SK-N-SH (cell line): ENCODE measurements at regions not wholly inside any gene's neighbourhood (a gene's known extent, or its start where the extent isn't known, plus 50 kb on each side); places are given as distances from the start of the nearest gene placed in this dataset.

Experiments
- CTCF ChIA-PET: fragments of 300-600, 350-600 bp; formaldehyde crosslinking; extraction: SDS; loops from one replicate; lab custom pipeline; 2021; lab: Yijun Ruan, JAX
- POLR2A ChIA-PET: fragments of 350-600 bp; sonication (Branson Sonifier 250); formaldehyde crosslinking; extraction: SDS; loops from one replicate; lab custom pipeline; 2020; ENCODE audit warnings: antibody characterized with exemption, inconsistent platforms; lab: Yijun Ruan, JAX
- DNase-seq: peaks from one replicate; pipeline ENCODE4 v3.0.0; 2012
- H2AFZ ChIP-seq: fragments of 200-600 bp; sonication (generic); 2 replicates; pipeline ENCODE4 v1.8.1; 2016; ENCODE audit warnings: antibody characterized with exemption, mild to moderate bottlenecking, low read depth
- H3F3A ChIP-seq: fragments of 200-600 bp; sonication (generic); replicated peaks from 2 replicates; pipeline ENCODE3; 2016; ENCODE audit warnings: antibody characterized with exemption, mild to moderate bottlenecking; ENCODE audit not compliant: insufficient read depth
- H3K27ac ChIP-seq, 2 experiments: fragments of 200-500 bp in 1 of 2; fragments of 200-600 bp in 1 of 2; sonication (Bioruptor generic) in 1 of 2; sonication (generic), shearing (Covaris generic) in 1 of 2; 2 replicates each; pipeline versions ENCODE4 v1.5.1 to v1.6.1; 2014 to 2016; ENCODE audit warnings: low read depth in 2 of 2, inconsistent platforms in 1 of 2, low read length in 1 of 2, mild to moderate bottlenecking in 1 of 2, mixed read lengths in 1 of 2
- H3K27me3 ChIP-seq: fragments of 200-600 bp; sonication (generic), shearing (Covaris generic); 2 replicates; pipeline ENCODE4 v1.6.1; 2016; ENCODE audit warnings: mixed run types; ENCODE audit not compliant: insufficient read depth
- H3K36me3 ChIP-seq, 2 experiments: fragments of 200-500 bp in 1 of 2; fragments of 200-600 bp in 1 of 2; sonication (Bioruptor generic) in 1 of 2; sonication (generic) in 1 of 2; replicated peaks in 1 of 2; 2 replicates each; pipeline versions ENCODE3 to v1.5.1; 2014 to 2016; ENCODE audit warnings: low read length in 1 of 2, mild to moderate bottlenecking in 1 of 2; ENCODE audit not compliant: insufficient read depth in 2 of 2, control insufficient read depth in 1 of 2
- H3K4me1 ChIP-seq, 2 experiments: fragments of 200-500 bp in 1 of 2; fragments of 200-600 bp in 1 of 2; sonication (Bioruptor generic) in 1 of 2; sonication (generic), shearing (Covaris generic) in 1 of 2; 2 replicates each; pipeline versions ENCODE4 v1.5.1 to v1.6.1; 2014 to 2016; ENCODE audit warnings: low read depth in 1 of 2, low read length in 1 of 2, mixed run types in 1 of 2; ENCODE audit not compliant: insufficient read depth in 2 of 2, control insufficient read depth in 1 of 2
- H3K4me2 ChIP-seq: fragments of 200-600 bp; sonication (generic), shearing (Covaris generic); 2 replicates; pipeline ENCODE4 v1.6.1; 2017; ENCODE audit warnings: mixed run types
- H3K4me3 ChIP-seq, 2 experiments: fragments of 200-500 bp in 1 of 2; fragments of 200-600 bp in 1 of 2; sonication (Bioruptor generic) in 1 of 2; sonication (generic), shearing (Covaris generic) in 1 of 2; 2 replicates each; pipeline versions ENCODE4 v1.5.1 to v1.8.1; 2014 to 2016; ENCODE audit warnings: low read depth in 2 of 2, inconsistent platforms in 1 of 2, low read length in 1 of 2, mild to moderate bottlenecking in 1 of 2, mixed read lengths in 1 of 2, moderate library complexity in 1 of 2
- H3K79me2 ChIP-seq: fragments of 200-600 bp; sonication (generic); 2 replicates; pipeline ENCODE4 v1.8.1; 2017; ENCODE audit warnings: mild to moderate bottlenecking; ENCODE audit not compliant: insufficient read depth
- H3K9ac ChIP-seq: fragments of 200-600 bp; sonication (generic); 2 replicates; pipeline ENCODE4 v1.6.1; 2017; ENCODE audit warnings: mixed run types
- H3K9me2 ChIP-seq: fragments of 200-600 bp; sonication (generic); 2 replicates; pipeline ENCODE4 v1.6.1; 2017; ENCODE audit warnings: mixed run types
- H3K9me3 ChIP-seq: fragments of 200-600 bp; sonication (generic); 2 replicates; pipeline ENCODE4 v1.6.1; 2017; ENCODE audit warnings: mixed run types, mild to moderate bottlenecking, moderate library complexity
- H4K20me1 ChIP-seq: fragments of 200-600 bp; sonication (generic); 2 replicates; pipeline ENCODE4 v1.6.1; 2017; ENCODE audit warnings: mild to moderate bottlenecking, mixed run types; ENCODE audit not compliant: insufficient read depth
- IRF3 ChIP-seq: fragments of 150-350 bp; IDR thresholded peaks from 2 replicates; pipeline ENCODE4 v1.6.1; 2016; ENCODE audit warnings: mild to moderate bottlenecking, low read depth, low read length
- JUND ChIP-seq: IDR thresholded peaks from 2 replicates; pipeline ENCODE4 v1.4.0; 2012
- PBX3 ChIP-seq: IDR thresholded peaks from 2 replicates; pipeline ENCODE4; 2012
- POLR2AphosphoS5 ChIP-seq: IDR thresholded peaks from 2 replicates; pipeline ENCODE4 v1.6.1; 2012; ENCODE audit warnings: low read depth, low read length
- RAD21 ChIP-seq: IDR thresholded peaks from 2 replicates; pipeline ENCODE4 v1.6.1; 2012; ENCODE audit warnings: mild to moderate bottlenecking, low read length
- REST ChIP-seq: IDR thresholded peaks from 2 replicates; pipeline ENCODE4 v1.6.1; 2012; ENCODE audit warnings: mild to moderate bottlenecking, low read depth, low read length, moderate library complexity
- SIN3A ChIP-seq: IDR thresholded peaks from 2 replicates; pipeline ENCODE4 v1.6.1; 2012; ENCODE audit warnings: low read depth, mild to moderate bottlenecking, low read length, moderate library complexity, borderline replicate concordance
- USF1 ChIP-seq: IDR thresholded peaks from 2 replicates; pipeline ENCODE4 v1.4.0; 2012; ENCODE audit warnings: low read depth, borderline replicate concordance
- ZBTB33 ChIP-seq: IDR thresholded peaks from 2 replicates; pipeline ENCODE4 v1.4.0; 2012; ENCODE audit warnings: low read depth, borderline replicate concordance
- WGBS: methylation state at CpG from one replicate; pipeline ENCODE4 v1.1.6; 2017; ENCODE audit warnings: low lambda C conversion rate; 5-methylcytosine and 5-hydroxymethylcytosine counted together

GRCh38 chr2:120626566-120626965 lies 109.1 kb upstream of the GLI2 start:
- H3K27me3 ChIP-seq = peaks cover 7% of the 10 kb centered on the region; the same call in 1 of the 2 replicates
- H3K9me3 ChIP-seq = no peaks in the 10 kb centered on the region
- 37% methylated on average over 6 of the region's 6 CpGs for WGBS
- no peak overlapping the region for H3K4me3 ChIP-seq
- H3K4me2 ChIP-seq = no peak overlapping the region
- H2AFZ ChIP-seq = no peak overlapping the region
- no peaks in the 10 kb centered on the region for H3F3A ChIP-seq
- DNase-seq = no peak
- TF ChIP-seq RAD21 (no peak), PBX3 (no peak), SIN3A (no peak), IRF3 (no peak), ZBTB33 (no peak), JUND (no peak), USF1 (no peak), POLR2AphosphoS5 (no peak), REST (no peak)
- CTCF ChIA-PET = no interaction called here
- H4K20me1 ChIP-seq = no peaks in the 10 kb centered on the region
- POLR2A ChIA-PET = no interaction called here
- no peaks in the 10 kb centered on the region for H3K79me2 ChIP-seq
- H3K9me2 ChIP-seq = no peaks in the 10 kb centered on the region
- H3K9ac ChIP-seq = no peak overlapping the region
- H3K36me3 ChIP-seq = no peaks in the 10 kb centered on the region
- no peaks in the 10 kb centered on the region; a peak in 1 of 4 replicates for H3K4me1 ChIP-seq
- no peak overlapping the region for H3K27ac ChIP-seq
